ENCODE measurements at regions not wholly inside any gene's neighbourhood (a gene's known extent, or its start where the extent isn't known, plus 50 kb on each side); places are given as distances from the start of the nearest gene placed in this dataset.

DNA sequence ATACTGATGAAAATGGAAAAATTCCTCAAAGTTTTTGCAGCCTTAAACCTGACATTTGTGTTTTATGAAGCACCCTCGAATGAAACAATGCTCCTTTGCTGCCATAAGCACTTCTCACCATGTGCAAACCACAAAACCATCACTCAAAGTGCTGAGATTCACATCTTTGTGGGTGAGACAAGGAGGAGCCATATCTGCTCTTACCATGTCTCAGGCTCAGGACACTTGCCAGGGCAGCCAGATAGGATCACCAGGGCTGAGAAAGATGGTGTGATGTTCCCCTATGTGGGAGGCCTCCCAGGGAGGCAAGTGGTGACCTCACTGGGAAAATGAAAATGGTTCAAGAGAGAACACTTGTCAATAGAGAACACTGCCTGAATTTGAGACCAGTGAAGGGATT is 120.4 kb downstream of the CCDC34 start:
- Histone ChIP-seq H3K36me3 (ENCODE audit: insufficient read depth, low read length) (no peaks in the 10 kb centered on the region), H3K4me1 (ENCODE audit: control insufficient read depth, insufficient read depth, low read length, unreplicated experiment) (peaks cover 16% of the 10 kb centered on the region), H3K4me3 (ENCODE audit: low read depth, low read length) (no peak overlapping the region), H3K27ac (ENCODE audit: low read depth, low read length) (no peak overlapping the region), H3K27me3 (ENCODE audit: insufficient read depth, low read length) (no peaks in the 10 kb centered on the region), H2AFZ (ENCODE audit: low read length, unreplicated experiment) (no peak overlapping the region), H3K79me2 (ENCODE audit: control insufficient read depth, insufficient read depth, low read length, unreplicated experiment) (no peaks in the 10 kb centered on the region)

DNA sequence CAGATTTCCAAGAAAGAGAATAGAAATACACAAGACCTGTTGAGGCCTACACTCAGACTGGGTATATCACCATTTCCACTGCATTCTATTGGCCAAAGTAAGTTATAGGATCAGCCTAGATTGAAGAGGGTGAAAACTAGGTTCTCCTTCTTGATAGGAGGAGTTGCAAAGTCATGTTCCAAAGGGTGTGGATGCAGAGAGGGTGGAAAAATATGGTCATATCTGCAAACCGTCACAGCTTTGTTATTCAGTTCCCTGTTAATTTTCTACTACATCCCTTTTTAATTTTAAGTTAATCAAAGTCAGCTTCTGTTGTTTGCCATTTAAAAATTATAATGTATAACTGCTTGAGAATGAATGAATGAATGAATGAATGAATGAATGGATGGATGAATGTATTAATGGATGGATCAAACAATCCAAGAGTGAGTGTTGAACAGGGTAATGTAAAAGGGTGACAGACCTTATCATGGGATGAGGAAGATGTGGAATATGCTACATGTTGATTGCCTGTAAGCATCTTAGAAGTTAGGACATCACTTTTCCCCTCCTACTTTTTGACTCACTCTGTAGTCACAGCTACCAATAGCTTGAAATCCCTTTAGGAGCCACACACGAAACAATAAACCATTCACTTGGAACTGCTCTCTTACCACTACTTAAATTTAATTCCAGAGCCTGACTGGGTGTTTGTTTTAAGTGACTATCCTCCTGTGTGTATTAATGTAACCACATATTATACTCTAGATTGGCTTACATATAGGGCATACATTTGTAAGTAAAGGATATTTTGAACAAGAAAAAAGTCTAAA is 121.5 kb downstream of the CCDC34 start:
- Histone ChIP-seq H3K79me2 (ENCODE audit: control insufficient read depth, insufficient read depth, low read length, unreplicated experiment) (no peaks in the 10 kb centered on the region), H3K27me3 (ENCODE audit: insufficient read depth, low read length) (no peaks in the 10 kb centered on the region), H3K4me1 (ENCODE audit: control insufficient read depth, insufficient read depth, low read length, unreplicated experiment) (peaks cover 16% of the 10 kb centered on the region), H3K36me3 (ENCODE audit: insufficient read depth, low read length) (no peaks in the 10 kb centered on the region), H3K27ac (ENCODE audit: low read depth, low read length) (peak overlapping the region; percentile 40; the same call in 1 of the 2 replicates), H2AFZ (ENCODE audit: low read length, unreplicated experiment) (no peak overlapping the region), H3K4me3 (ENCODE audit: low read depth, low read length) (no peak overlapping the region)

DNA sequence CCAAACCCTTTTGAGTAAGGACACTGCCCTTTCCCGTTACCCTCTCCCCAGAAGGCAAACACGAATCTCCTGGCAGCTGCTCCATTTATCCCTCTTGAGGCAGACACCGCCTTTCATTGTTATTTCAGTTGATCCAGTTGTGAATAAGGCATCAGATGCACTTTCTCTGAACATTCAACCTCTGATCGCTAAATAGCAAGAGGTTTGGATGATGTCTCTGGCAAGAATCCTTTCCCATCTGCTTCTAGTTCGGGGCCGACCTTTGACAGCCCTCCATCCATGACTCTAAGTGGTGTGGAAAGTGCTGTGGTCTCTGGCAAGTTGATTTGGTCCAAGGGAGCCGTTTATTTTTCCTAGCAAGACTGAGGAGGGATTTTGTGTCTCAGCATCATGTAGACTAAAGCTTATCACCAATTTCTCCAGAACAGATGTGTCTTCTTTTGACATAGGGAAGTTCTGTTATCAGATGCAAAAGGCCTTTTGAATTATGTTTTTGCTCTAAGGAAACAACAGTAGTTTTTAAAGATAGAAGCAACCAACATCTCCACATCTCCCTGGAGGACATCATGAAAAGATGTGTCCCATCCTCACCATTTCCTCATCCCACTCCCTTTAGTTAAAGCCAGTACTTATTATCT is 123.6 kb downstream of the CCDC34 start:
- no peak overlapping the region for H3K4me3 ChIP-seq (ENCODE audit: low read depth, low read length)
- H3K27me3 ChIP-seq (ENCODE audit: insufficient read depth, low read length), result no peaks in the 10 kb centered on the region
- H2AFZ ChIP-seq (ENCODE audit: low read length, unreplicated experiment), result no peak overlapping the region
- H3K27ac ChIP-seq (ENCODE audit: low read depth, low read length), result no peak overlapping the region
- H3K79me2 ChIP-seq (ENCODE audit: control insufficient read depth, insufficient read depth, low read length, unreplicated experiment), result no peaks in the 10 kb centered on the region
- H3K4me1 ChIP-seq (ENCODE audit: control insufficient read depth, insufficient read depth, low read length, unreplicated experiment), result peaks cover 24% of the 10 kb centered on the region
- no peaks in the 10 kb centered on the region for H3K36me3 ChIP-seq (ENCODE audit: insufficient read depth, low read length)

- Histone ChIP-seq H3K4me1 (ENCODE audit: control insufficient read depth, insufficient read depth, low read length, unreplicated experiment) (peaks cover 28% of the 10 kb centered on the region), H2AFZ (ENCODE audit: low read length, unreplicated experiment) (no peak overlapping the region), H3K36me3 (ENCODE audit: insufficient read depth, low read length) (no peaks in the 10 kb centered on the region), H3K27ac (ENCODE audit: low read depth, low read length) (no peak overlapping the region), H3K4me3 (ENCODE audit: low read depth, low read length) (no peak overlapping the region), H3K79me2 (ENCODE audit: control insufficient read depth, insufficient read depth, low read length, unreplicated experiment) (no peaks in the 10 kb centered on the region), H3K27me3 (ENCODE audit: insufficient read depth, low read length) (no peaks in the 10 kb centered on the region)
These were observed 124.2 kb downstream of the CCDC34 start for GRCh38 chr11:27238811-27239210.

GRCh38 chr11:27237643-27238042 is 125.4 kb downstream of the CCDC34 start:
- Histone ChIP-seq H3K4me3 (ENCODE audit: low read depth, low read length) (no peak overlapping the region), H3K27ac (ENCODE audit: low read depth, low read length) (no peak overlapping the region), H3K36me3 (ENCODE audit: insufficient read depth, low read length) (no peaks in the 10 kb centered on the region), H3K4me1 (ENCODE audit: control insufficient read depth, insufficient read depth, low read length, unreplicated experiment) (peaks cover 31% of the 10 kb centered on the region), H3K27me3 (ENCODE audit: insufficient read depth, low read length) (no peaks in the 10 kb centered on the region), H2AFZ (ENCODE audit: low read length, unreplicated experiment) (no peak overlapping the region), H3K79me2 (ENCODE audit: control insufficient read depth, insufficient read depth, low read length, unreplicated experiment) (no peaks in the 10 kb centered on the region)

GRCh38 chr11:27234961-27235360 is 128.1 kb downstream of the CCDC34 start:
- H3K79me2 ChIP-seq (ENCODE audit: control insufficient read depth, insufficient read depth, low read length, unreplicated experiment), result no peaks in the 10 kb centered on the region
- peaks cover 16% of the 10 kb centered on the region for H3K4me1 ChIP-seq (ENCODE audit: control insufficient read depth, insufficient read depth, low read length, unreplicated experiment)
- no peaks in the 10 kb centered on the region for H3K36me3 ChIP-seq (ENCODE audit: insufficient read depth, low read length)
- no peak overlapping the region for H2AFZ ChIP-seq (ENCODE audit: low read length, unreplicated experiment)
- H3K4me3 ChIP-seq (ENCODE audit: low read depth, low read length), result no peak overlapping the region
- H3K27ac ChIP-seq (ENCODE audit: low read depth, low read length), result no peak overlapping the region
- peaks cover 13% of the 10 kb centered on the region for H3K27me3 ChIP-seq (ENCODE audit: insufficient read depth, low read length)

- H2AFZ ChIP-seq (ENCODE audit: low read length, unreplicated experiment), result peak overlapping the region; percentile 11
These were observed 128.9 kb downstream of the CCDC34 start for GRCh38 chr11:27234043-27234668.

DNA sequence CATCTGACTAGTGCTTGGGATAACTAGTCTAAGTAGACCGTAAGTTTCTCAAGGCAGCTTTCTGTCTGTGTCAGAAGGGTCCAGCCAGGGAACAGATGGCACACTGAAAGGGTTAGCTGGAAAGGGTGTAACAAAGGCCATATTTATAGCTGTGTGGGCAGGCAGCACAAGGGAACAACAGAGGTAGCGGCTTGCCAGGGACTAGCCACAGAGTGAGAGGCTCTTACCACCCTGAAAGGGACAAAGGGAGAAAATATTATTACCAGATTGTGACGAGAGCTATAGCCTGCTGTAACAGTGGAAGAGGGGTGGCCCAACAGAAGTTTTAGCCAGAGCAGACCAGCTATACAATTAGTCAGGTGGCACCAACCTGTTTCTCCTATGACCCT is 129.4 kb downstream of the CCDC34 start:
- no peaks in the 10 kb centered on the region for H3K79me2 ChIP-seq (ENCODE audit: control insufficient read depth, insufficient read depth, low read length, unreplicated experiment)
- no peak overlapping the region for H3K4me3 ChIP-seq (ENCODE audit: low read depth, low read length)
- peaks cover 13% of the 10 kb centered on the region for H3K27me3 ChIP-seq (ENCODE audit: insufficient read depth, low read length)
- no peaks in the 10 kb centered on the region for H3K36me3 ChIP-seq (ENCODE audit: insufficient read depth, low read length)
- no peak overlapping the region for H2AFZ ChIP-seq (ENCODE audit: low read length, unreplicated experiment)
- peak overlapping the region; percentile 20; the same call in 1 of the 2 replicates for H3K27ac ChIP-seq (ENCODE audit: low read depth, low read length)
- H3K4me1 ChIP-seq (ENCODE audit: control insufficient read depth, insufficient read depth, low read length, unreplicated experiment), result peaks cover 16% of the 10 kb centered on the region

More at GRCh38 chr11:27234043-27234668, 128.9 kb downstream of the CCDC34 start:
- Histone ChIP-seq H3K27me3 (ENCODE audit: insufficient read depth, low read length) (peaks cover 13% of the 10 kb centered on the region), H3K4me3 (ENCODE audit: low read depth, low read length) (no peak overlapping the region), H3K4me1 (ENCODE audit: control insufficient read depth, insufficient read depth, low read length, unreplicated experiment) (peaks cover 16% of the 10 kb centered on the region), H3K27ac (ENCODE audit: low read depth, low read length) (peak overlapping the region; percentile 20; the same call in 1 of the 2 replicates), H3K36me3 (ENCODE audit: insufficient read depth, low read length) (no peaks in the 10 kb centered on the region), H3K79me2 (ENCODE audit: control insufficient read depth, insufficient read depth, low read length, unreplicated experiment) (no peaks in the 10 kb centered on the region)

DNA sequence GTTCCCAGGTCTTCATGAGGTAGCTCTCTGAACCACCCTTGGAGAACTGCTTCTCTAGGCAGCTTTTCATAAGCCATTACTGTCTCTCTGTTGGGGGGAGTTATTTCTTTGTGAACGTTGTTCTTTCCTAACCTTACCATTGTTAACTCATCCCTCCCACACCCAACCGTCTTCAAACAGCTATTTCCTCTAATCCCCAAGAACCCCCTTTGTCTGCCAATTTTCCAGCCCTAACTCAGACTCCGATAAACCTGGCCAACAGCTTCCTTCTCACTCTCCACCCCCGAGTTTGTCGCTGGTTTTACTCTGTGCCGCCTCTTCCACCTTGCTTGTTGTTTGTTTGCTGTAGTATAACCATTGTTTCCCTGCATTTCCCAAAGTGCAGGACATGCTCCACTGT is 131.5 kb downstream of the CCDC34 start:
- peaks cover 13% of the 10 kb centered on the region for H3K27me3 ChIP-seq (ENCODE audit: insufficient read depth, low read length)
- no peak overlapping the region for H3K4me3 ChIP-seq (ENCODE audit: low read depth, low read length)
- H3K4me1 ChIP-seq (ENCODE audit: control insufficient read depth, insufficient read depth, low read length, unreplicated experiment), result peaks cover 16% of the 10 kb centered on the region
- H3K27ac ChIP-seq (ENCODE audit: low read depth, low read length), result no peak overlapping the region
- no peaks in the 10 kb centered on the region for H3K36me3 ChIP-seq (ENCODE audit: insufficient read depth, low read length)
- no peak overlapping the region for H2AFZ ChIP-seq (ENCODE audit: low read length, unreplicated experiment)
- H3K79me2 ChIP-seq (ENCODE audit: control insufficient read depth, insufficient read depth, low read length, unreplicated experiment), result no peaks in the 10 kb centered on the region

DNA sequence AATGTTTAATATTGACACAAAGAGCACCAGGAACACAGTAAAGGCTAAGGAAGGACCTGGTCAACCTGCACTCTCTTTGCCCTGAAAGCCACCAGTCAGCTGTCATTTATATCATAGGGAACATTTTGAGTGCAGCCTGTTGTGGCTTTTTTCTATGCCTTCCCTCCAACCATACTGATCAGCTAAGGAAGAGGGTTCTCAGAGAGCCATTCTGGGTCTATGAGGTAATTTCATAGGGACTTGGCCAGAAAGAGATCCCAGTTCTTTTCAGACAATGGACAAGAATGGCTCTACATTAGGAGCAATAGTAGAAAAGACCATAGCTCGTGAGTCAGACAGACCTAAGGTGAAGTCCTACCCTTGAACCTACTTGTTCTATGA is 132.8 kb downstream of the CCDC34 start:
- H3K27ac ChIP-seq (ENCODE audit: low read depth, low read length), result no peak overlapping the region
- H3K4me1 ChIP-seq (ENCODE audit: control insufficient read depth, insufficient read depth, low read length, unreplicated experiment), result peaks cover 15% of the 10 kb centered on the region
- H3K79me2 ChIP-seq (ENCODE audit: control insufficient read depth, insufficient read depth, low read length, unreplicated experiment), result no peaks in the 10 kb centered on the region
- H3K36me3 ChIP-seq (ENCODE audit: insufficient read depth, low read length), result no peaks in the 10 kb centered on the region
- peaks cover 13% of the 10 kb centered on the region for H3K27me3 ChIP-seq (ENCODE audit: insufficient read depth, low read length)
- no peak overlapping the region for H2AFZ ChIP-seq (ENCODE audit: low read length, unreplicated experiment)
- H3K4me3 ChIP-seq (ENCODE audit: low read depth, low read length), result no peak overlapping the region
